ENCODE measurements at regions not wholly inside any gene's neighbourhood (a gene's known extent, or its start where the extent isn't known, plus 50 kb on each side); places are given as distances from the start of the nearest gene placed in this dataset.

DNA sequence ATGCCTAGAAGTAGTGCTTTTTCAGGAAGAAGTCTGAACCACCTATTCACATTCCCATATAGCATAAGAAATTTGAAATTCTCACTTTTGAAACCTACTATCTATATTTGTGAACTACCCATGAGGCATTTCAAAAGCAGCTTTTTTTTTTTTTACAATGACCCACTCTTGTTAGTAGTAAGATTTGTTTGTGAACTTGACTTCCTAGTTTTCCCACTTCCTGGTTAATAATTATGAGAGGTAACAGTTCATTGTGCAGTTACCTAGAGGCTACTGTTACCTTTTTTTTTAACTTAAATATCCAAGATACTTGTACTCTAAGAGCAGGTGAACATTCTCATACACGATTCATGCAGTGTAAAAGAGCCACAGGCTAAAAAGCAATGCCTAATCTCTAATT is 371.7 kb upstream of the ADGRL2 start:
- DNase-seq = no peak

DNA sequence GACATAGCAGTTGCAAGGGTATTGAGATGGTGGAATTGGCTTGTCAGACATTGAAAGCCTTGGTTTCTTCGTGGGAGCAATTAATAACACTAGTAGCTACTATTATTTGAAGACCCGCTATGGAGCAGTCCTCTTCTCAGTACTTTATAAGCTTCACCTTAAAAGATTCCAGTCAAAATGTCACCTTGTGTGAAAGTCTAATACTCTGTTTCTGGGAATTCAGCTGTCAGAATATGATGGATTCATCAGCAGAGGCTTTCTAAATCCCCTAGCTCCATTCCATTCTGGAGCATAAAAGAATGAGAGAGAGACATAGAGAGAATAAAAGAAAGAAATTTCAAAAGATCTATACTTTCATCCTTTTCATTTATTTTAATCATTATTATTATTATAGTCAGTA is 375.9 kb upstream of the ADGRL2 start:
- no peak for DNase-seq

DNA sequence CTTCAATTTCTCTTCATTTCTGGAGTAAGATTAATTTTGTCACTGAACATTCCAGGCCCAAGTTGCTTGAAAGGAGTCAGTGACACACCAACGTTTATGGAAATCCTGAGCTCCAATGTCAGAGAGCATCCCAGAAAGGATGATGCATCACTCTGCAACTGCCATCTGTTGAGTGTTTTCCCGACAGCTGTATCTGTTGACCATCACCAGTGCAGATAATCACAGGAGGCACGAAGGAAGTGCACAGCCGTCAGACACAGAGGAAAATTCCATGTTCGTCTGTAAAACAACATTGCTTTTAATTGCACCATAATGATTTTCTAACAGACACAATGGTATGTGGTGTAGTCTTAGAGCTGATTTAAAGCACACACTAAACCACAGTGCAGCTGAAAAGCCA is 376.7 kb upstream of the ADGRL2 start:
- DNase-seq = no peak

DNA sequence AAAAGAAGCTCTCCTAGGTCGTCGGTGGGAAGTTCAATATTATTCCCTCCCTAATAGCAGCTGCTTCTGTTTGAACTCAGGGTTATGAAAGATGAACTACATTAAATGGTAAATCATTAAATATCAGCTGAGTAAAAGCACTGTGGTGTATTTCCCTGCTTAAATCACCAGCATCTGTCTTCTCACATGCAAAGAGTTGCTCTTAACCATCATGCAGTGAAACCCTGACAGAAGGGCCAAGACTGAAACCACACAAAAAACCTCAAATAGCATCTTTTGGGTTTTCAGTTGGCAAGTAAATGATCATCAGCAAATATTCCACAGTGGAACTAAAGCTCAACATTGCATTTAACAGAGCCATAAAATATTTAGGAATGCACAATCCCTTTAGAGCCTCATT is 380.0 kb upstream of the ADGRL2 start:
- no peak for DNase-seq

DNA sequence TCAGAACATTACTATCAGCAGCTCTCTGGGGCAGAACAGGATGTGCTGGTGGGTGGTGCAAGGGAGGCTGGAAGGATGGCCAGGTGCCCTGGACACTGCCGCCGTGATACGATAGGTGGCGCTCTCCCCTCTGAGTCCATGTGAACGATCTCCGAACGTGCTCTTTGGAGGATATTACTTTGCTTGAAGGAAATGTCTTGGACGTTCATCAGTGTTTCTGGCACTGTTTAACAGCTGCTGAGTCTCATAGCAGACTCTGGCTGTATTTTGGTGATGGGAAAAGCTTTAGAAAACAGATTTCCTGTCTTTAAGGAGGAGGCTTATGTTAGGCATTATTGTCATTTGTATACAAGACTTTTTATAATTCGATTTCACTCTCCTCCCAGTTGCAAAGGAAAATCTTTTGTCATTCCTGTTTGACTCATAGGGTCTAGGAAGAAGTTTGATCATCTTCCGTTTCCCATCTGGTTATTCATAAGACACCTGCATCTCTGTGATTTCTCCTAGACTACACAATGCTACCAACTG is 386.2 kb upstream of the ADGRL2 start:
- no peak for DNase-seq

DNA sequence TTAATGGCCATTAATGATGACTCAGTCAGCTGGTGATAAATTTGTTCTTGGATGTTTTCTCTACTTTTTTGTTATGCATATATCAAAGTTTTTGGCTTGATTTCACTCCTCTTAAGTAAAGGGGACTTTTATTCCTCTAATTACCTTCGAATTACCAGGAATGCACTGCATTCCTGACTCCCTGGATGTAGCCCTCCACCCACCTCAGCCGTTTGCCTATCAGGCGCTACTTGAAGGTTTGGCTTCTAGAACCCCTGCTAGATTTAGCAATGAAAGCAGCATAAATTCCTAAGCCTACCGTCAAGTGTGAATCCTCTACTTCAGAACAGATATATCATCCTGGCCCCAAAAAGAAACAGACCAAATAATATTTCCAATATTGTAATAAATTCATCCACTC is 387.8 kb upstream of the ADGRL2 start:
- no peak for DNase-seq

DNA sequence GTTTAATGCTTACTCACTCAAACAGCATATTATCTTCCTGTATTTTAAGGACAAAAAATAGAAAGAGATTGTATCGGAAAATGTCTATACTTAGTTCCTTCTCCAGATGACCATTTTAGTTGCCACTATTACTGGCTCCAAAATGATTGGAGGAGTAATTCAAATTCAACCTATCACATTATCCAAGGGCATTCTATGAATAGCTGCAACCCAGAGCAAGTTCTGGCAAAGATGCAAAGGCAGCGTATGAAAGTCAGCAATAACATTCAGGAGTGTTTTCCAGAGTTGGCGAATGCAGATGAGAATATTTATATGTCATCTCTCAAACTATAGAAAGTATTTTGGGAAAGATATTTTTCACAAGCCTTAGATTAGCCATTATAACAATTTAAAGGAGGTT is 389.8 kb upstream of the ADGRL2 start:
- DNase-seq = no peak

DNA sequence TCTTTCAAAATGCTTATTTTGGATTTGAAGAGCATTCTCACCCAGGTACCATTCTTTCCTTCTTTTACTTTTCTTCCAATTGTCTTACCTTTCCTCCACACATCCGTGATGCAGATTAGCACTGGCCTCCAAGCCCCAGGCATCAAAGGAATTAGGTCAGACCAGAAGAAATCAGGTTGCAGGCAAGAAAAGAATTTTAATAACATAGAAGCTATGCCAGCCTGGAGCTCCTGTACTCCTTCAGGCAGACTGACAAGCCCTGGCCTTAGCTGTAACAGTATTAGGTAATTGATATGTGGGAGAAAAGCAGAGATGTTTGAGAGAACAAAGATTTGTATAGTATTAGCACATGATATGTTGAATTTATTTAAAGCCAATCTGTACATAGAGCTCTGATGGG is 390.4 kb upstream of the ADGRL2 start:
- no peak for DNase-seq

DNA sequence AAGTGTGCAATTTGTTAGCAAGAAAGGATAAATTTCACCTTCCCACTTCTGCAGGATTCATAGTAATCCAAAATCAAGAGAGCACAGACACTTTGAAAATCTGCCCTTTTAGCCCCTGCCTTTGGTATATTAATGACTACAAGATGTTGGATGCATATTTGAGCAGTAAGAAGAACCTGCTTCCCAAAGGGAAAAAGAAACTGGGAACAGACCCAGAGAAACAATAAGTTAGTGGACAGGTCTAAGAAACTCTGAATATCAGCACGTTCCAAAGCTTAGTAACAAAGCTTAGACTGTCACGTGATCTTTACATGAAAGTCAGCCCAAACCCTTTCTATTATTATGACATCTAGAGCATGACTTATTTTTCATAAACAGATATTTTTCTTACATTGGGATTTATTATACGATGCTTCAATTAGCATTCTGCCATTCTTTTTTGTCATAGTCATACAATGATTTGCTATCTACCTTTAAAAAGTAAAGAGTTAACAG is 390.9 kb upstream of the ADGRL2 start:
- no peak for DNase-seq

DNA sequence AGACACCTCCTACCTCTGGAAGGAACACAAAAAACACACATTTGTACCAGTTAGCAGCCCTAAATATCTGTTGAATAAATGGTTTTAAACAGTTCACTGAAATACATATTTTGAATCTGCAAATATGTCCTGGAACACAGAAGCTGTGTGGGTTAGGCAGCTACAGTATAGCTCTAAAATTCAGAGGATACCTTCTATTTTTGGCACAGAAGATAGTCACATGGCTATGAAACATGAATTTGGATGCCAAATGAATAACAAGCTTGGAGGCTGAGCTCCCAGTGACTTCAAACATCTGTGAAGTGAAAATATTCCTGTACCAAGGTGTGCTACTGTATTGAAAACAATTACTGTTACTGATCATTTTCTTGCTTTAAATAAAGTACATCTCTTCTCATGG is 391.5 kb upstream of the ADGRL2 start:
- DNase-seq = no peak

DNA sequence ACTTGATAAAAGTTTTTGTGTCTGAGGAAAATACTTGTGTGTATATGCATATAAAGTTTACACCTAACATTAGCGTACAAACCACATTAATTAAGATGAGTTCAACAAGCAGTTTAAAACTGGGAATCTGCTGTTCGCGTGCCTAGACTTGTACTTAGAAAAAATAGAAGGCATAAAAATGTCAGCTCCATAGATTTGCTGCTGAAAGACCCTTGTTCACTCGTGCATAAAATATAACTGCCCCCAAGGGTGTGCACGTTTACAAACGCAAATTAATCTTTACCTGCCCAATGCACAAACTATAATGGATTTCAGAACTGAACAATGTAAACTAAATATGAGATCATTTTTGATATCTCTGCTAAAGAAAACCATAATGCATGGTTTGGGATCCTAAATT is 392.3 kb upstream of the ADGRL2 start:
- DNase-seq = no peak

DNA sequence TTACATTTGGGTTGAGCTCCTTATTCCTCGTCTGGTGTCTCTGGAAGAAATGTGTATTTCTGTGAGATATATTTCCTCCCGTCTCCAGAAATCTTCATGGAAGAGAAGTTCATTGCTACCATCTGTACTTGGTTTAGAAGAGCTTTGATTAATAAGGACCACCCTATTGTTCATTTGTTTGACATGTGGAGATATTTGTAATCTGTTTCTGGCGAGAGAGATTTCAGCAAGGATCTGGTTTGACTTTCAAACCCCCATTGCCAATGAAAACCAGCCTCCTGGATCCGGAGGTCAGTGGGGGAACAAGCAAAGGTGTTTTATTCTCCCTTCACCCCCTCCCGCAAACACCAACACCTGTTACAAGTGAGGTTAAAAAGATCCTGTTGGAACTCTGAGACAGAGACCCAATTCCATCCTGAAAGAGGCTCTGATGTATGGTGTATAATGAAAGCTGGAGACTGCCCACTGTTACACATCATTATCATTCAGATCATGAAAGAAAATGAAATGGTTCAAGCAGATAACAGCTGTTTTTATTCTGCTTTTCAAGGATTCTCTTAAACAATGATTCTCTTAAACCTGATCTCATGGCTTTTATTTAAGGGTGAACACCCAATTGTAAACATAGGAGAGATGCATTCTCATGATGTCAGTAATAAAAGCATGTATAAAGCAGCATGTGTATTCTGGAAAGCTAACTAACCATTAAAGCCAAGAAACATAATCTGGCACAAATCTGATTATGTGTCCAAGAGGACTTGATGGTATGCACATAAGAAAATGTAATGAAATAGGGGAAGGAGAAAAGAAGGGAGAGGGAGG is 393.5 kb upstream of the ADGRL2 start:
- no peak for DNase-seq

DNA sequence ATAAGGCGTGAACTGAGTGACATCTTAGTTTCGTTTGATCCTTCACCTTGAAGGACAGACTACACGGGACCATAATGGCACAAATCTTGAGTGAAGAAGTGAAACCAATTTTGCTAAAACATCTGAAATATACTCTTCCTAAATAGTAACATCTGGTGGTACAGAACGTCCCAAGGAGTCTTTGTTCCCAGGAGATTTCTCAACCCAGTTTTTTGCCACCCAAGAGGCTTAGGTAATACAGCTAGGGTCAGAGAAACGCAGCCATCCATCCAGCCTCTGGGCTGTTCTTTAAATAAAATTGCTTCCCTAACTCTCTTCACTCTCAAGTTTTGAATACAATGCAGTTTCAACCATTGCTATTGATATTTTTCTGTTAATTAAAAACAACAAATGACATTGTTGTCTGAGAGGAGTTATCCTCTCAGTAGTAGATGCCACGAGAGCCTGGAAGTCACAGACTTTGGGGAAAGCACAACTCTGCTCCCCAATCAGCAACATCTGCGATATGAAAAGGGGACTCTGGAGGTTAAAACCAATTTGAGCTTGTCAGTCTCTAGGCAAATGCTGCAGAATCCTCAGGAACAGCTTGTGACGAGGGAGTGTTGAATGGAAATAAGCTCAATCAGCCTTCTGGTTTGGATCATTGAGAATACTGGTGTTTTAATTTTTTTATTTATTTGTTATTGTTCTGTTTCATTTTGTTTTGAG is 394.3 kb upstream of the ADGRL2 start:
- DNase-seq = no peak

DNA sequence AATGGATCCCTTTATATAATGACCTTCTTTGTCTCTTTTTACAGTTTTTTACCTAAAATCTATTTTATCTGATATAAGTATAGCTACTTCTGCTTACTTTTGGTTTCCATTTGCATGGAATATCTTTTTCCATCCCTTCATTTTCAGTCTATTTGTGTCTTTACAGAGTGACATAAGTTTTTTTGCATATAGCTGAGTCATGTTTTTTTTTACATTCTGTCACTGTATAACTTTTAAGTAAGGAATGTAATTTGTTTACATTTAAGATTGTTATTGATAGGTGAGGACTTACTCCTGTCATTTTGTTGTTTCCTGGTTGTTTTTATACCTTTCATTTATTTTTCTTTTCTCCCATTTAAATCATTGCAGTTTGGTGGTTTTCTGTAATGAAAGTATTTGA is 402.7 kb upstream of the ADGRL2 start:
- no peak for DNase-seq

DNA sequence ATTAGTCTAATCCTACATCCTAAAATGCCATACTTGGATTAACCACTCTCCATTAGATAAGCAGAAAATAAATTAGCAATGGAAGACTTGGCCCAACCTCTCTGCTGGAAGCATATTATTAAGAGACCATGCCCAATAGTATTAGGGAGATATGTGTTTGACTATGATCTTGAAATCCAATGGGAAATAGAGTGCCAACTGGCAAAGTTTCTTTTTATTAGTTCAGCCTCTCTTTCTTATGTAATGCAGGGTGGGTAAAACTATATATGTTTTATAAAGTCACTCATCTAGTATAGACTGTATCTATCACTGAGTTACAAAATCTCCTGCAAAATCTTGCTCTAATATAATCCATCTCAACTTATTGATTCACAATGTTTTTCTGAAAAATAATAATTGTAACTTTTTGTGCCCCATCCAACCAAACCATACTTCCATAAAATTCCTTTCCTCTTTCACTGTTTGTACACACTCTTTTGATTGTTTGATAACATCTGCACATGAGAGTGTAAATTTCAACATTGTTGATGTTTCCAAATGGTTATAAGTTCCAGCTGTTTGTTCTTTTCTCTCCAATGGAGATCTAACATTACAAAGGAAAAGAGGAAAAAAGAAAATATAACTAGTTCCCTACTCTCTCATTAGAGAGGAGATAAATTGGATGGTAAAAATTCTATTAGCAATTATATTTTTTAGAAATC is 408.1 kb upstream of the ADGRL2 start:
- no peak for DNase-seq

DNA sequence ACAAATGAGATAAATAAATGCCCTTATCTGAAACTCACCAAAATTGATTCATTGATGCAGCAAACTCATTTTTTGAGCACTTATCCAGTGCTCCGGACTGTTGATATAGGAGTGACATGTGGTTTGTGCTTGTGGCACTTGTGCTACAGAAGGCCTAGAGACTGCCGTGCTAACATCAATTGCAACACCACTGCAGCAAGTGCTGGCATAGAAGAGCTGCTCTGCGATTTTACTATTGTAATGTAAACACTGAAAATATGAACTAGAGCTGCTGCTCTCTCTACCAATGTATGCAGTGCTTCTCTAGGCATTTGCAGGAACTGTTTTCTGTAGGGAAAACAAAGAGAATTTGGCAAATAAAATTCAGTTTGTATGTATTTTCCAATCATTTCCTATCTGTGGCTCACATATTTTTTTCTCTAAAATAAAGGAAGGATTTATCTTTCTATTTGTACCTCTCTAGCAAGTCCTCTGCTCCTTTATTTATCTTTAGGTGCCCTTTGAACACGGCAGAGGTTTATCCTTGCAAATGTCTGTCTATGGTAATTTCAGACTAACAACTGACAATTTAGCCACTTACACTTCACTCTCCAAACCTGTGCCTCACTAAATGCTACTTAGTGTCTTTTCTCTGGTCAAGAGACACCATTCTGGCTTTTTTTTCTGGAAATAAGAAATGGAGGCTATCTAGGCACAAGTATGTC is 409.5 kb upstream of the ADGRL2 start:
- no peak for DNase-seq

DNA sequence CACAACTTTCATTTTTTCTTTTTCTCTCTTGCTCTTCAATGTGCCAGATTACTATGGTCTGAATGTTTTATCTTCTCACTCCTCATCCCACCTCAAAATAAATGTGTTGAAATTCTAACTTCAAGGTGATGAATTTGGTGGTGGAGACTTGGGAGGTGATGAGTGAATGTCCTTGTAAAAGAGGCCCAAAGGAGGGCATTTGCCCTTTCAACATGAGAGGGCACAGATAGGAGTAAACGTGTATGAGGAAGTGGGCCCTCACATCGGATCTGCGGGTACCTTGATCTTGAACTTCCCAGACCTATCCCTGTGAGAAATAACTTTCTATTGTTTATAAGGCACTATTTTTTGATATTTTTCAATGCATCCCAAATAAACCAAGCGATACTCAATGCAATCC is 412.3 kb upstream of the ADGRL2 start:
- no peak for DNase-seq

DNA sequence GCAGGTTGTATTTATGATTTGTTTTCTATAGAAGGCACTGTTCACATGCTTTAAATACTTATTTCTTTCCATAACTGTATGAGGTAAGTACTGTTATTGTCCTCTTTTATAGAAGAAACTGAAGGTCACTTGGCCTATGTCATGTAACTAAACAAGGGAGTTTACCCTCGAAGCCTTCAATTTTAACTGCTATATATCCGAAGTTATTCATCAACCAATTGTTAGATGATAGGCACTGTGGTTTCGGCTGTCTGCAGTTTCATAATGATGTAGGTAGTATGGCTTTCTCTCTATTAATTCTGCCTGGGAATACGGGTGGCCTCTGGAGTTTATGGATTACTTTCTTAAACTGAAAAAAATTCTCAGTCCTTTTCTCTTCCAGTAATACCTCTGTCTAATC is 413.3 kb upstream of the ADGRL2 start:
- no peak for DNase-seq

DNA sequence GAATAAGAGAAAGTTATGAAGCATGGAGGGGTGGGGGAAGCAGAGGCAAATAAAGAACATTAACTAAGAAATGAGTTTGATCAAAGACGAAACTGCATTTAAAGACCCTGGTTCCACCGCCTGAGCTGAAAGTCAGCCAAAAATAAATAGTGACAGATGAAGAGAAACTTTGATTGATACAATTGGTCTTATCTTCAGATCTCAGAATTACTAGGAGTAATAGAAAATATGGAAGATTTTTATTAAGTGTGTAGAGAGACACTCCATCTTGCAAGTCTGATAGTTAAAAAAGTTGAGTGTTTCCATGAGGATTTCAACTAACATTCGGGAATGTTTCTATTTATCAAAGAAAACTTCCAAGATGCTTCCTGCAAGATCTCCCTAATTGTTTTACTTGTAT is 418.2 kb upstream of the ADGRL2 start:
- DNase-seq = no peak

DNA sequence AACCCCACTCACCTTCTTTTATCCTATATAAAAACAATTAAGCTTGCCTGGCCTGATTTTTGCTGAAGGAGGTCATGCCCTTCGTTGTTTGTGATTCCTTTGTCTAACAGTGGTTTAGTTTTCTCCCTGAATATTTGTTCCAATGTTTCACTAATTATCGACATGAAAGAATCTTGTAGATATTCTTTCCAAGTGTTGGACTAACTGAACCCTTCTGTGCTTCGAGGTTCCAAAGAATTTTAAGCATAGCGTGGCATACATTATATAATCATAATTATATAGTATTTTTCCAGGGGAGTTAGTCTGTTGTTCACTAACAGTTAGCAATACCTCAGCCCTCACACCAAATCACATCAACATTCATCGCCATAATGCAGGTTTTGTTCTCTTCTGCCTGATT is 418.9 kb upstream of the ADGRL2 start:
- DNase-seq = no peak

DNA sequence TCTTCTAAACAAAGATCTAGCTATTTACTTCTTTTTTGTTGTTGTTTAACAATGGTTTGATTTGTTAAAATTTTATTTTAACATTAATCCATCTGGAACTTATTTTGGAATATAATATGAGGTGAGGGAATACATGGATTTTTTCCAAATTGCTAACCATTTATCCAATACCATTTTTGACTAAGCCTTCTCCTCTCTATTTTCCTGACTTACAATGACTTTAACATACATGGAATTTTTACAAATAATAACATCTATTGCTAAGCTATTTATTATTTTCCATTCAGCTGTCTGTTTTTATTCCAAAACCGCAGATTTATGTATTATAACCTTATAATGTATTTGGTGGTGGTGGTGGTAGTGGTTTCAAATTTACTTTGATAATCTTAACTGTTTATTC is 420.3 kb upstream of the ADGRL2 start:
- no peak for DNase-seq

DNA sequence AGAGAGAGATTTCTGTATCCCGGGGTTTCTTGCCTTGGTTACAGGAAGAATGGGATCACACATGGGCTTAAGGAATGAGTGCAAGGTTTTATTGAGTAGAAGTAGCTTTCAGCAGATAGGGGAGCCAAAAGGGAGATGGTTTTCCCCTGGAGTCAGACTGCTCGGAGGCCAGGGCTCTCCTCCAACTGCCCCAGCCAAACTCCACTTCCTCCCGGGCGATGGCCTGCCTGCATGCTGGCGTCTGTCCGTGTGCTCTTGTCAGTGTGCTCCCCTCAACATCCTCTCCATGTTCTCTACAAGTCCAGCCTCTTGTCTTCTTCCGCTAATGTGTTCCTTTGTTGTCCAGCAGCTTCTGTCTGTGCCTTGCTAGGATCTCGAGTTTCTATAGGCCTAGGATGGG is 421.3 kb upstream of the ADGRL2 start:
- DNase-seq = no peak

DNA sequence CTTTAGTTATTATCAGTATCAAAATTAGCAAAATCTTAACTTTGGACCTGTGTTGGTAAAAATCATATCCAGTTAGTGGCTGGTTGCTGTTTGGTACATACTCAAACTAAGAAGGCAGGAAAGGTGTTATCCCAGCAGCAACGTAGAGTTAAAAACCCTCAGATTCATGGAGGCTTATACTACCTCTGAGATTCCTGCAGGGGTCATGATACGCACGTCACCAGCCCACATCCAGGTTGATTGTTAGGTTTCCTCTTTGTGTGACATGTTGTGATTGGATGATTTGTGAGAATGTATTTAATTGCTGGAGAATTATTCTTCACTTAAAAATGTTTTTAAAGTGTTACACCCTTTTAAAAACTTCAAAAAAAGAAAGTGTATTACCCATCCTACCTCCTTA is 423.3 kb upstream of the ADGRL2 start:
- no peak for DNase-seq

All from CD4-positive, alpha-beta T cell treated with Interleukin-1 beta for 1 hour (primary cell).